HCT116 (cell line): ENCODE measurements at regions not wholly inside any gene's neighbourhood (a gene's known extent, or its start where the extent isn't known, plus 50 kb on each side); places are given as distances from the start of the nearest gene placed in this dataset.

ENCODE experiments used
- ATAC-seq: fragments of 200-7000 bp; cut with Tn5 transposase; 2 replicates; pipeline ENCODE4 v1.9.1; 2020; ENCODE audit warnings: mild to moderate bottlenecking, moderate library complexity
- BruUV-seq: library from RNA; stranded (reverse); fragments of 400-500 nt; replicated peaks from 2 replicates; lab custom pipeline; 2021; lab: Mats Ljungman, UMichigan
- CTCF ChIA-PET: fragments of 300-600 bp; sonication (Branson Sonifier 250); formaldehyde crosslinking; loops from one replicate; lab custom pipeline; 2021; ENCODE audit warnings: antibody characterized with exemption; lab: Charles Lee
- POLR2A ChIA-PET: fragments of 300-600, 350-600 bp; sonication (Branson Sonifier 250); formaldehyde crosslinking; loops from one replicate; lab custom pipeline; 2021; ENCODE audit warnings: antibody characterized with exemption; lab: Charles Lee
- RAD21 ChIA-PET, 2 experiments: fragments of 300-600 bp; sonication (Branson Sonifier 250); formaldehyde crosslinking; loops; one replicate each; lab custom pipeline; 2023; ENCODE audit warnings: low total read pairs in 2 of 2; ENCODE audit not compliant: uncharacterized antibody in 2 of 2, unreplicated experiment in 2 of 2, low non-redundant PET in 1 of 2; lab: Charles Lee
- DNase-seq: peaks from one replicate; pipeline ENCODE4 v3.0.0-alpha.2; 2010; ENCODE audit warnings: low read depth, low spot score
- H2AFZ ChIP-seq: fragments of 200-600 bp; shearing (Covaris generic), sonication (generic); 2 replicates; pipeline ENCODE4 v1.6.1; 2017; ENCODE audit warnings: low read depth, mixed run types, mixed read lengths, antibody characterized with exemption, low read length; ENCODE audit not compliant: poor library complexity, severe bottlenecking
- H3K27ac ChIP-seq: 2 replicates; pipeline ENCODE4 v1.5.1; 2012; ENCODE audit warnings: low read depth, low read length
- H3K27me3 ChIP-seq: fragments of 200-600 bp; sonication (generic); 2 replicates; pipeline ENCODE4 v1.6.1; 2016; ENCODE audit warnings: mixed run types, low read length, mixed read lengths; ENCODE audit not compliant: insufficient read depth
- H3K36me3 ChIP-seq, 2 experiments: fragments of 200-500 bp in 1 of 2; fragments of 200-600 bp in 1 of 2; sonication (Bioruptor generic) in 1 of 2; sonication (generic) in 1 of 2; 2 replicates each; pipeline versions ENCODE4 v1.5.1 to v1.6.1; 2014 to 2016; ENCODE audit warnings: low read length in 2 of 2, inconsistent platforms in 1 of 2, mixed read lengths in 1 of 2, mixed run types in 1 of 2; ENCODE audit not compliant: insufficient read depth in 2 of 2, control insufficient read depth in 1 of 2
- H3K4me1 ChIP-seq, 2 experiments: fragments of 200-600 bp in 1 of 2; sonication (generic) in 1 of 2; 2 replicates each; pipeline versions ENCODE4 v1.5.1 to v1.6.1; 2012 to 2017; ENCODE audit warnings: low read length in 2 of 2, inconsistent platforms in 1 of 2, mild to moderate bottlenecking in 1 of 2, mixed read lengths in 1 of 2, mixed run types in 1 of 2, moderate library complexity in 1 of 2; ENCODE audit not compliant: insufficient read depth in 2 of 2, control insufficient read depth in 1 of 2
- H3K4me2 ChIP-seq: fragments of 200-600 bp; sonication (generic); 2 replicates; pipeline ENCODE4 v1.6.1; 2017; ENCODE audit warnings: mixed run types, low read length, mixed read lengths
- H3K4me3 ChIP-seq, 2 experiments: fragments of 200-600 bp in 1 of 2; sonication (generic) in 1 of 2; replicated peaks in 1 of 2; 2 replicates each; pipeline ENCODE4 v1.5.1; 2011 to 2016; ENCODE audit warnings: low read length in 2 of 2, control low read depth in 1 of 2, low read depth in 1 of 2, mild to moderate bottlenecking in 1 of 2, mixed read lengths in 1 of 2, mixed run types in 1 of 2
- H3K79me2 ChIP-seq: fragments of 200-600 bp; sonication (generic); 2 replicates; pipeline ENCODE4 v1.6.1; 2017; ENCODE audit warnings: mild to moderate bottlenecking, mixed run types, low read length, moderate library complexity, mixed read lengths; ENCODE audit not compliant: insufficient read depth
- H3K9ac ChIP-seq: fragments of 200-600 bp; sonication (generic); 2 replicates; pipeline ENCODE4 v1.6.1; 2016; ENCODE audit warnings: low read length, mixed read lengths
- H3K9me2 ChIP-seq: fragments of 200-600 bp; sonication (generic), shearing (Covaris generic); 2 replicates; pipeline ENCODE4 v1.6.1; 2017; ENCODE audit warnings: mixed run types, mild to moderate bottlenecking, moderate library complexity; ENCODE audit not compliant: insufficient read depth
- H3K9me3 ChIP-seq, 2 experiments: fragments of 200-500 bp in 1 of 2; fragments of 200-600 bp in 1 of 2; sonication (Bioruptor generic) in 1 of 2; sonication (generic) in 1 of 2; 2 replicates each; pipeline ENCODE4 v1.6.1; 2014 to 2017; ENCODE audit warnings: low read length in 2 of 2, mixed read lengths in 2 of 2, inconsistent platforms in 1 of 2, low read depth in 1 of 2, mild to moderate bottlenecking in 1 of 2, mixed run types in 1 of 2, moderate library complexity in 1 of 2; ENCODE audit not compliant: control insufficient read depth in 1 of 2, insufficient read depth in 1 of 2
- H4K20me1 ChIP-seq: fragments of 200-600 bp; sonication (generic), shearing (Covaris generic); 2 replicates; pipeline ENCODE4 v1.6.1; 2017; ENCODE audit warnings: mixed run types, mild to moderate bottlenecking, moderate library complexity; ENCODE audit not compliant: insufficient read depth
- CEBPB ChIP-seq: IDR thresholded peaks from 2 replicates; pipeline ENCODE4 v1.6.1; 2012; ENCODE audit warnings: low read depth
- EGR1 ChIP-seq: IDR thresholded peaks from 2 replicates; pipeline ENCODE4 v1.6.1; 2012; ENCODE audit warnings: low read depth
- EZH2 ChIP-seq: fragments of 200-600 bp; sonication (generic); IDR thresholded peaks from 2 replicates; pipeline ENCODE4 v1.6.1; 2017; ENCODE audit warnings: antibody characterized with exemption, mixed run types
- EZH2phosphoT487 ChIP-seq: fragments of 200-600 bp; IDR thresholded peaks from 2 replicates; pipeline ENCODE4 v1.6.1; 2018; ENCODE audit warnings: antibody characterized with exemption, borderline replicate concordance
- FOSL1 ChIP-seq: IDR thresholded peaks from 2 replicates; pipeline ENCODE4 v1.6.1; 2012; ENCODE audit warnings: low read depth
- POLR2AphosphoS5 ChIP-seq: IDR thresholded peaks from 2 replicates; pipeline ENCODE4 v1.6.1; 2011; ENCODE audit warnings: mild to moderate bottlenecking, low read depth, low read length, moderate library complexity
- SRF ChIP-seq: IDR thresholded peaks from 2 replicates; pipeline ENCODE4 v1.6.1; 2012; ENCODE audit warnings: low read depth
- YY1 ChIP-seq: IDR thresholded peaks from 2 replicates; pipeline ENCODE4 v1.6.1; 2011; ENCODE audit warnings: low read length, low read depth, moderate library complexity, mild to moderate bottlenecking; ENCODE audit not compliant: insufficient replicate concordance; ENCODE audit errors: extremely low read depth
- intact Hi-C: fragments of 100-400 bp; cut with micrococcal nuclease; formaldehyde crosslinking; loops from 2 replicates; pipeline ENCODE4 v1.10.0; 2022
- TF ChIP-seq, protein P1 (sequence below): IDR thresholded peaks from 2 replicates; pipeline ENCODE4 v1.6.1; 2012; ENCODE audit warnings: low read depth
- TF ChIP-seq, protein P2 (sequence below): IDR thresholded peaks from 2 replicates; pipeline ENCODE4 v1.6.1; 2011; ENCODE audit warnings: mild to moderate bottlenecking, low read length, moderate library complexity; ENCODE audit not compliant: insufficient replicate concordance; ENCODE audit errors: extremely low read depth

DNA sequence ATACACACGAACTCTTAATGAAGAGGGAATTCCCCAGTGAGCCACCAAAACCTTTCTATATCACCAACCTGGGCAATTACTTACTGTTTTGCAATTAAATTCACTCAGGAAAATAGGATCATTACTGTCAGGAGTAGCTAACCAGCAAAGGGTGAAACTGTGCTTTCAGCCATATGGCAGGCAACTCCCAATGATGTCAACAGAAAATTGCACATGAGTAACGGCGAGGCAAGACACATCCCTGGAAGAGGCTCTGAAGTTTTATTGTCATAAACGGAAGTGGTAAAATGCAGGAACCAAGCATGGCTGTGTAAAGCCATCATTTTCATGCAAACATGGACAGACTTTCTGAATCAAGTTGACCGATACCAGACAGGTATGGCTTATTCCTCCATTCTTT lies 548.9 kb upstream of the AUTS2 start:
- ChIA-PET RAD21 (no interaction called here), POLR2A (no interaction called here), CTCF (no interaction called here)
- no peak overlapping the region for H3K4me2 ChIP-seq
- ATAC-seq (no peak), DNase-seq (no peak)
- no peak overlapping the region for H3K27ac ChIP-seq
- no peaks in the 10 kb centered on the region for H3K4me1 ChIP-seq
- H3K36me3 ChIP-seq = no peaks in the 10 kb centered on the region
- H3K9ac ChIP-seq = no peak overlapping the region
- H4K20me1 ChIP-seq = no peaks in the 10 kb centered on the region
- H3K4me3 ChIP-seq = no peak overlapping the region
- TF ChIP-seq EGR1 (no peak), EZH2 (no peak), FOSL1 (no peak), POLR2AphosphoS5 (no peak), YY1 (no peak), EZH2phosphoT487 (no peak), CEBPB (no peak), SRF (no peak)
- TF ChIP-seq, protein P1, sequence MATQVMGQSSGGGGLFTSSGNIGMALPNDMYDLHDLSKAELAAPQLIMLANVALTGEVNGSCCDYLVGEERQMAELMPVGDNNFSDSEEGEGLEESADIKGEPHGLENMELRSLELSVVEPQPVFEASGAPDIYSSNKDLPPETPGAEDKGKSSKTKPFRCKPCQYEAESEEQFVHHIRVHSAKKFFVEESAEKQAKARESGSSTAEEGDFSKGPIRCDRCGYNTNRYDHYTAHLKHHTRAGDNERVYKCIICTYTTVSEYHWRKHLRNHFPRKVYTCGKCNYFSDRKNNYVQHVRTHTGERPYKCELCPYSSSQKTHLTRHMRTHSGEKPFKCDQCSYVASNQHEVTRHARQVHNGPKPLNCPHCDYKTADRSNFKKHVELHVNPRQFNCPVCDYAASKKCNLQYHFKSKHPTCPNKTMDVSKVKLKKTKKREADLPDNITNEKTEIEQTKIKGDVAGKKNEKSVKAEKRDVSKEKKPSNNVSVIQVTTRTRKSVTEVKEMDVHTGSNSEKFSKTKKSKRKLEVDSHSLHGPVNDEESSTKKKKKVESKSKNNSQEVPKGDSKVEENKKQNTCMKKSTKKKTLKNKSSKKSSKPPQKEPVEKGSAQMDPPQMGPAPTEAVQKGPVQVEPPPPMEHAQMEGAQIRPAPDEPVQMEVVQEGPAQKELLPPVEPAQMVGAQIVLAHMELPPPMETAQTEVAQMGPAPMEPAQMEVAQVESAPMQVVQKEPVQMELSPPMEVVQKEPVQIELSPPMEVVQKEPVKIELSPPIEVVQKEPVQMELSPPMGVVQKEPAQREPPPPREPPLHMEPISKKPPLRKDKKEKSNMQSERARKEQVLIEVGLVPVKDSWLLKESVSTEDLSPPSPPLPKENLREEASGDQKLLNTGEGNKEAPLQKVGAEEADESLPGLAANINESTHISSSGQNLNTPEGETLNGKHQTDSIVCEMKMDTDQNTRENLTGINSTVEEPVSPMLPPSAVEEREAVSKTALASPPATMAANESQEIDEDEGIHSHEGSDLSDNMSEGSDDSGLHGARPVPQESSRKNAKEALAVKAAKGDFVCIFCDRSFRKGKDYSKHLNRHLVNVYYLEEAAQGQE = no peak
- TF ChIP-seq, protein P2, sequence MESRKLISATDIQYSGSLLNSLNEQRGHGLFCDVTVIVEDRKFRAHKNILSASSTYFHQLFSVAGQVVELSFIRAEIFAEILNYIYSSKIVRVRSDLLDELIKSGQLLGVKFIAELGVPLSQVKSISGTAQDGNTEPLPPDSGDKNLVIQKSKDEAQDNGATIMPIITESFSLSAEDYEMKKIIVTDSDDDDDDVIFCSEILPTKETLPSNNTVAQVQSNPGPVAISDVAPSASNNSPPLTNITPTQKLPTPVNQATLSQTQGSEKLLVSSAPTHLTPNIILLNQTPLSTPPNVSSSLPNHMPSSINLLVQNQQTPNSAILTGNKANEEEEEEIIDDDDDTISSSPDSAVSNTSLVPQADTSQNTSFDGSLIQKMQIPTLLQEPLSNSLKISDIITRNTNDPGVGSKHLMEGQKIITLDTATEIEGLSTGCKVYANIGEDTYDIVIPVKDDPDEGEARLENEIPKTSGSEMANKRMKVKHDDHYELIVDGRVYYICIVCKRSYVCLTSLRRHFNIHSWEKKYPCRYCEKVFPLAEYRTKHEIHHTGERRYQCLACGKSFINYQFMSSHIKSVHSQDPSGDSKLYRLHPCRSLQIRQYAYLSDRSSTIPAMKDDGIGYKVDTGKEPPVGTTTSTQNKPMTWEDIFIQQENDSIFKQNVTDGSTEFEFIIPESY = no peak
- no TSS peak for BruUV-seq
- H3K27me3 ChIP-seq = no peaks in the 10 kb centered on the region
- intact Hi-C loops = no loop called here
- peaks cover 0 to 14% of the 10 kb centered on the region in 2 experiments; a peak in 2 of 4 replicates for H3K9me3 ChIP-seq
- no peaks in the 10 kb centered on the region for H3K9me2 ChIP-seq
- no peak overlapping the region for H2AFZ ChIP-seq
- H3K79me2 ChIP-seq = no peaks in the 10 kb centered on the region
